ENCODE measurements at regions not wholly inside any gene's neighbourhood (a gene's known extent, or its start where the extent isn't known, plus 50 kb on each side); places are given as distances from the start of the nearest gene placed in this dataset.
"Not testable (repeated sequence)": the region's sequence is repeated elsewhere in the genome, so short reads cannot be mapped to it uniquely, and the experiment has no call there.

- TF ChIP-seq CTCF, POLR2A (IDR thresholded peaks at IDR 0.05): not testable (repeated sequence)
Observed at GRCh38 chr9:41279437-41279836, 90.3 kb upstream of the ZNG1F start.

Data from adrenal gland (tissue), 5 donors.